ENCODE measurements at regions not wholly inside any gene's neighbourhood (a gene's known extent, or its start where the extent isn't known, plus 50 kb on each side); places are given as distances from the start of the nearest gene placed in this dataset.

DNA sequence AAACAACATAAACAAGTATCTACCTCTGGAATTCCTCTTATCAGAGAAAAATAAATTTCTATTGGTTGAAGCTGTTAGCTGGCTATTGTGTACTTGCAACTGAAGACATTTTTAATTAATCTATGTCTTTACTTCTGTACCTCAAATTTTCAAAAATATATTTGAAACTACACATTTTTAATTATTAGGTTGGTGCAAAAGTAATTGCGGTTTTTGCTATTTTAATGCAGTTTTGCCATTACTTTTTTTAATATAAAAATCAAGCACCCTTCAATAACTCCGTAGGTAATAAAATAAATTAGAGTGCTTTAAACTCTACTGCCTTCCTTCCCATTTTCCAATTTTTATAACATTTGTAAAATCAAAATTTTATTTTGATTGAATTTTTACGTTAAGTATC, 262.1 kb upstream of the DUSP10 start:
- H3K9me2 ChIP-seq (replicated peaks; ENCODE audit: control insufficient read depth, low read length), result no peaks in the 10 kb centered on the region
- H3F3A ChIP-seq (ENCODE audit: control insufficient read depth, insufficient read depth), result no peaks in the 10 kb centered on the region
- TF ChIP-seq, protein P1, sequence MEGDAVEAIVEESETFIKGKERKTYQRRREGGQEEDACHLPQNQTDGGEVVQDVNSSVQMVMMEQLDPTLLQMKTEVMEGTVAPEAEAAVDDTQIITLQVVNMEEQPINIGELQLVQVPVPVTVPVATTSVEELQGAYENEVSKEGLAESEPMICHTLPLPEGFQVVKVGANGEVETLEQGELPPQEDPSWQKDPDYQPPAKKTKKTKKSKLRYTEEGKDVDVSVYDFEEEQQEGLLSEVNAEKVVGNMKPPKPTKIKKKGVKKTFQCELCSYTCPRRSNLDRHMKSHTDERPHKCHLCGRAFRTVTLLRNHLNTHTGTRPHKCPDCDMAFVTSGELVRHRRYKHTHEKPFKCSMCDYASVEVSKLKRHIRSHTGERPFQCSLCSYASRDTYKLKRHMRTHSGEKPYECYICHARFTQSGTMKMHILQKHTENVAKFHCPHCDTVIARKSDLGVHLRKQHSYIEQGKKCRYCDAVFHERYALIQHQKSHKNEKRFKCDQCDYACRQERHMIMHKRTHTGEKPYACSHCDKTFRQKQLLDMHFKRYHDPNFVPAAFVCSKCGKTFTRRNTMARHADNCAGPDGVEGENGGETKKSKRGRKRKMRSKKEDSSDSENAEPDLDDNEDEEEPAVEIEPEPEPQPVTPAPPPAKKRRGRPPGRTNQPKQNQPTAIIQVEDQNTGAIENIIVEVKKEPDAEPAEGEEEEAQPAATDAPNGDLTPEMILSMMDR (IDR thresholded peaks at IDR 0.05; ENCODE audit: low read depth, low read length, poor library complexity, severe bottlenecking), result no peak
- no peak for TF ChIP-seq EZH2phosphoT487 (IDR thresholded peaks at IDR 0.05; ENCODE audit: borderline replicate concordance, low read length)

DNA sequence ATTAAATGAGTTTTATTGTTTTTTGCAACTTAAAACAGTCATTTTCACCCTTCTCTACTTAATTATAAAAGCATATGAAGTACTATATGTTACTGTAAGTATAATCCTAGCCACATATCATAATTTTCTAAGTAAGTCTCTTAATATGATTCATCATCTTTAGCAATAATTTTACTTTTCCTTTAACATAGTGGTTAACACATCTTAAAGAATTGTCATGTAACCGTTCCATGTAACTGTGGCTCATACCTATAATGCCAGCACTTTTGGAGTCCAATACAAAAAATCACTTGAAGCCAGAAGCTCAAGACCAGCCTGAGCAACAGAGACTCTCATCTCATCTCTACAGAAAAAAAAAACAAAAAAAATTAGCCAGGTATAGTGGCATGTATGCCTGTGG, 260.6 kb upstream of the DUSP10 start:
- Histone ChIP-seq H3K27ac (ENCODE audit: low read depth, low read length) (no peak overlapping the region), H3K4me1 (ENCODE audit: control insufficient read depth, low read length) (no peaks in the 10 kb centered on the region), H3K36me3 (ENCODE audit: control insufficient read depth, low read length) (no peaks in the 10 kb centered on the region), H3K4me3 (ENCODE audit: low read length) (no peak overlapping the region), H3K27me3 (ENCODE audit: control insufficient read depth, low read length) (no peaks in the 10 kb centered on the region), H3K9me2 (replicated peaks; ENCODE audit: control insufficient read depth, low read length) (no peaks in the 10 kb centered on the region), H4K20me1 (ENCODE audit: control insufficient read depth, insufficient read depth, low read depth, low read length) (no peaks in the 10 kb centered on the region), H3K4me2 (ENCODE audit: low read length) (no peak overlapping the region), H3F3A (ENCODE audit: control insufficient read depth, insufficient read depth) (no peaks in the 10 kb centered on the region), H3K79me2 (ENCODE audit: control insufficient read depth, low read length) (no peaks in the 10 kb centered on the region), H3K9me3 (ENCODE audit: control insufficient read depth, insufficient read depth, low read length) (no peaks in the 10 kb centered on the region)
- no peak for TF ChIP-seq EZH2phosphoT487 (IDR thresholded peaks at IDR 0.05; ENCODE audit: borderline replicate concordance, low read length)
- TF ChIP-seq, protein P1 (IDR thresholded peaks at IDR 0.05; ENCODE audit: low read depth, low read length, poor library complexity, severe bottlenecking), result no peak

More for the DNA sequence above, 262.1 kb upstream of the DUSP10 start:
- Histone ChIP-seq H3K36me3 (ENCODE audit: control insufficient read depth, low read length) (no peaks in the 10 kb centered on the region), H3K27ac (ENCODE audit: low read depth, low read length) (no peak overlapping the region), H3K27me3 (ENCODE audit: control insufficient read depth, low read length) (no peaks in the 10 kb centered on the region), H3K4me1 (ENCODE audit: control insufficient read depth, low read length) (no peaks in the 10 kb centered on the region), H3K79me2 (ENCODE audit: control insufficient read depth, low read length) (no peaks in the 10 kb centered on the region), H3K4me3 (ENCODE audit: low read length) (no peak overlapping the region), H3K4me2 (ENCODE audit: low read length) (no peak overlapping the region), H4K20me1 (ENCODE audit: control insufficient read depth, insufficient read depth, low read depth, low read length) (no peaks in the 10 kb centered on the region), H3K9me3 (ENCODE audit: control insufficient read depth, insufficient read depth, low read length) (no peaks in the 10 kb centered on the region)

DNA sequence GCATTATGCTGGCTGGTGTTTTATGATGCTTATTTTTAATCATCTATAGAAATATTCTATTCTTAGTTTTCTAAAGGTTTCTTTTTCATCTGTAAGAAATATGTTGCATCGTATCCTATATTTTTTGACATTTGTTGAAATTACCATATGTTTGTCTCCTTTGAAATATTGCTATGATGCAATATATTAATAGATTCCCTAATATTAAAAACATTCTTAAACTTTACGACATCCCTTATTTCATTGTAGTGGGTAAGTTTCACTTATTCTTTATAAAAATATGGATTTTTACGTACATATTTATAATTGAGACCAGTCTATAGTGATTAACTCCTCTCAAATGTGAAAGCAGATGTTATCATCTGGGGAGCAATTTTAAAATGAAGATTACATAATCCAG, 258.2 kb upstream of the DUSP10 start:
- Histone ChIP-seq H4K20me1 (ENCODE audit: control insufficient read depth, insufficient read depth, low read depth, low read length) (no peaks in the 10 kb centered on the region), H3K4me2 (ENCODE audit: low read length) (no peak overlapping the region), H3K4me3 (ENCODE audit: low read length) (no peak overlapping the region), H3K9me2 (replicated peaks; ENCODE audit: control insufficient read depth, low read length) (no peaks in the 10 kb centered on the region), H3K9me3 (ENCODE audit: control insufficient read depth, insufficient read depth, low read length) (no peaks in the 10 kb centered on the region), H3K79me2 (ENCODE audit: control insufficient read depth, low read length) (no peaks in the 10 kb centered on the region), H3K27me3 (ENCODE audit: control insufficient read depth, low read length) (no peaks in the 10 kb centered on the region), H3K36me3 (ENCODE audit: control insufficient read depth, low read length) (no peaks in the 10 kb centered on the region), H3F3A (ENCODE audit: control insufficient read depth, insufficient read depth) (no peaks in the 10 kb centered on the region), H3K27ac (ENCODE audit: low read depth, low read length) (no peak overlapping the region), H3K4me1 (ENCODE audit: control insufficient read depth, low read length) (no peaks in the 10 kb centered on the region)
- no peak for TF ChIP-seq EZH2phosphoT487 (IDR thresholded peaks at IDR 0.05; ENCODE audit: borderline replicate concordance, low read length)
- TF ChIP-seq, protein P1 (IDR thresholded peaks at IDR 0.05; ENCODE audit: low read depth, low read length, poor library complexity, severe bottlenecking), result no peak

DNA sequence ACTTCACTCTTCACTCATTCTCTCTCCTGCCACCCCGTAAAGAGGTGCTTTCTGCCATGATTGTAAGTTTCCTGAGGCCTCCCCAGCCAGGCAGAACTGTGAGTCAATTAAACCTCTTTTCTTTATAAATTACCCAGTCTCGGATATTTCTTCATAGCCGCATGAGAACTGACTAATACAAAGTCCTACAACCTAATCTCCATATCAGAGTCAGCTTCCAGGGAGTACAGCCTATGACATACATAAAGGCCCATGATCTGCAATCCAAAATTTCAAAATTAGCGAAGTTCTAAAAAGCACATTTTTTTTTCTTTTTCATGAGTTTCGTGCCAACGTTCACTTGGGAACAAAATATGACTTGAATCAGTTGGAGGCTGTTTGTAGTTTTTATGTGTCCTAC, 256.9 kb upstream of the DUSP10 start:
- Histone ChIP-seq H3K79me2 (ENCODE audit: control insufficient read depth, low read length) (no peaks in the 10 kb centered on the region), H3K4me3 (ENCODE audit: low read length) (no peak overlapping the region), H4K20me1 (ENCODE audit: control insufficient read depth, insufficient read depth, low read depth, low read length) (no peaks in the 10 kb centered on the region), H3K9me2 (replicated peaks; ENCODE audit: control insufficient read depth, low read length) (no peaks in the 10 kb centered on the region), H3K27me3 (ENCODE audit: control insufficient read depth, low read length) (no peaks in the 10 kb centered on the region), H3K36me3 (ENCODE audit: control insufficient read depth, low read length) (no peaks in the 10 kb centered on the region), H3K4me2 (ENCODE audit: low read length) (no peak overlapping the region), H3K9me3 (ENCODE audit: control insufficient read depth, insufficient read depth, low read length) (no peaks in the 10 kb centered on the region), H3F3A (ENCODE audit: control insufficient read depth, insufficient read depth) (no peaks in the 10 kb centered on the region), H3K4me1 (ENCODE audit: control insufficient read depth, low read length) (no peaks in the 10 kb centered on the region), H3K27ac (ENCODE audit: low read depth, low read length) (no peak overlapping the region)
- TF ChIP-seq, protein P1 (IDR thresholded peaks at IDR 0.05; ENCODE audit: low read depth, low read length, poor library complexity, severe bottlenecking), result no peak
- TF ChIP-seq EZH2phosphoT487 (IDR thresholded peaks at IDR 0.05; ENCODE audit: borderline replicate concordance, low read length), result no peak
